ENCODE measurements at regions not wholly inside any gene's neighbourhood (a gene's known extent, or its start where the extent isn't known, plus 50 kb on each side); places are given as distances from the start of the nearest gene placed in this dataset.

- Histone ChIP-seq H3K27ac (ENCODE audit: extremely low read depth, low read depth, low read length) (no peak overlapping the region), H3K36me3 (ENCODE audit: control insufficient read depth, insufficient read depth, low read length) (no peaks in the 10 kb centered on the region), H3K9me1 (ENCODE audit: control insufficient read depth, insufficient read depth, low read length) (no peaks in the 10 kb centered on the region), H3K9ac (ENCODE audit: insufficient read depth in 1 of 2, low read depth in 2 of 2, low read length in 2 of 2) (no peak overlapping the region), H3K4me2 (ENCODE audit: insufficient read depth, low read length) (no peak overlapping the region), H3K4me3 (no peak overlapping the region), H3K9me3 (replicated peaks; ENCODE audit: control insufficient read depth, insufficient read depth, low read depth, low read length) (no peaks in the 10 kb centered on the region), H3K4me1 (replicated peaks in 1 of 2; ENCODE audit: control insufficient read depth in 2 of 2, insufficient read depth in 2 of 2, low read length in 2 of 2) (no peaks in the 10 kb centered on the region), H4K20me1 (replicated peaks; ENCODE audit: control insufficient read depth, insufficient read depth, low read length) (no peaks in the 10 kb centered on the region), H3K27me3 (ENCODE audit: control insufficient read depth in 2 of 2, insufficient read depth in 2 of 2, low read length in 2 of 2) (no peaks in the 10 kb centered on the region; a peak in 1 of 5 replicates), H3K79me2 (ENCODE audit: control insufficient read depth, insufficient read depth, low read length) (no peaks in the 10 kb centered on the region), H2AFZ (ENCODE audit: low read depth, low read length) (no peak overlapping the region)
- FAIRE-seq (no peak), DNase-seq (ENCODE audit: extremely low read depth in 1 of 4, low spot score in 3 of 4) (no peak), ATAC-seq (no peak)
- in situ Hi-C loops (cut with MboI), result no loop called here
- intact Hi-C loops (cut with micrococcal nuclease), result no loop called here
- no TSS peak for BruUV-seq (replicated peaks)
- ChIA-PET POLR2A (interaction anchor here (1.0 kb wide), 1 partner anchor 10 kb away, joined by 3 read pairs; no protein-coding TSS in a partner anchor), CTCF (ENCODE audit: low intra/inter-chr PET ratio) (no interaction called here)
- no peak for TF ChIP-seq TCF7 (IDR thresholded peaks at IDR 0.05; ENCODE audit: borderline replicate concordance)
- TF ChIP-seq SPI1 (IDR thresholded peaks at IDR 0.05; ENCODE audit: borderline replicate concordance, low read depth, low read length), result peak; percentile 29; the same call in 1 of the 2 replicates
- WGBS (ENCODE audit: insufficient coverage, low coverage, missing lambda C conversion rate), result 1% methylated on average over 6 of the region's 7 CpGs
Measured at GRCh38 chr15:60125334-60125733, 121.2 kb downstream of the FOXB1 start.

DNA sequence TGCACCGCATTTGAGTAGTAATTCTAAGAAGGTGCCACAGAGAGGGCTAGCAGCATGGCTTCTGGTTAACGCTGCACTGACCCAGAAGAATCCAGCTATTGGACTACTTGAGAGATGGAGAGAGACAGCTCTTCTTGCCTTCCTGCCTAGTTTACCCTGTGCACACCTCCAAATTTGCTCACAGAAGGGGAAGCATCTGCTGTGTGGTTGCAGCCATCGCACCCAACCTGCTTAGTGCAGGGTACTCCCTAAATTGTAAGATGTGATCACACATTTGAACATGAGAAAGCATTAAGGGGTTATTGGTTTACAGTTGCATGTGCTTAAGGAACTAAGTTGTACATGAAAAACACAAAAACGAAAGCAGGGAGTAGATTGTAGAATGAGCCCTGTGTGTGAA is 122.1 kb downstream of the FOXB1 start:
- Histone ChIP-seq H3K79me2 (ENCODE audit: control insufficient read depth, insufficient read depth, low read length) (no peaks in the 10 kb centered on the region), H2AFZ (ENCODE audit: low read depth, low read length) (no peak overlapping the region), H4K20me1 (replicated peaks; ENCODE audit: control insufficient read depth, insufficient read depth, low read length) (no peaks in the 10 kb centered on the region), H3K27ac (ENCODE audit: extremely low read depth, low read depth, low read length) (no peak overlapping the region), H3K4me2 (ENCODE audit: insufficient read depth, low read length) (no peak overlapping the region), H3K27me3 (ENCODE audit: control insufficient read depth in 2 of 2, insufficient read depth in 2 of 2, low read length in 2 of 2) (no peaks in the 10 kb centered on the region; a peak in 1 of 5 replicates), H3K9ac (ENCODE audit: insufficient read depth in 1 of 2, low read depth in 2 of 2, low read length in 2 of 2) (no peak overlapping the region), H3K9me3 (replicated peaks; ENCODE audit: control insufficient read depth, insufficient read depth, low read depth, low read length) (no peaks in the 10 kb centered on the region), H3K36me3 (ENCODE audit: control insufficient read depth, insufficient read depth, low read length) (no peaks in the 10 kb centered on the region), H3K9me1 (ENCODE audit: control insufficient read depth, insufficient read depth, low read length) (no peaks in the 10 kb centered on the region), H3K4me3 (no peak overlapping the region), H3K4me1 (replicated peaks in 1 of 2; ENCODE audit: control insufficient read depth in 2 of 2, insufficient read depth in 2 of 2, low read length in 2 of 2) (no peaks in the 10 kb centered on the region)
- ATAC-seq (no peak), FAIRE-seq (no peak), DNase-seq (ENCODE audit: extremely low read depth in 1 of 4, low spot score in 3 of 4) (no peak)
- CTCF ChIA-PET (ENCODE audit: low intra/inter-chr PET ratio), result no interaction called here
- BruUV-seq (replicated peaks), result no TSS peak
- in situ Hi-C loops (cut with MboI), result no loop called here
- POLR2A ChIA-PET, result interaction anchor here (0.6 kb wide), 1 partner anchor 251 kb away, joined by 3 read pairs; no protein-coding TSS in a partner anchor
- WGBS (ENCODE audit: insufficient coverage, low coverage, missing lambda C conversion rate), result 0% methylated on average over 4 of the region's 4 CpGs
- intact Hi-C loops (cut with micrococcal nuclease), result no loop called here
- TF ChIP-seq ZNF280A (IDR thresholded peaks at IDR 0.05; ENCODE audit: low read depth, partially characterized antibody) (no peak), RFX7 (CRISPR knock-in tag; IDR thresholded peaks at IDR 0.05) (no peak), ARNT (IDR thresholded peaks at IDR 0.05) (no peak), HMBOX1 (IDR thresholded peaks at IDR 0.05) (no peak), ZFP1 (CRISPR knock-in tag; IDR thresholded peaks at IDR 0.05) (no peak), THAP7 (CRISPR knock-in tag; IDR thresholded peaks at IDR 0.05) (no peak)

Measured in K562 (cell line).